NCI-H2196 (cell line): ENCODE measurements at regions not wholly inside any gene's neighbourhood (a gene's known extent, or its start where the extent isn't known, plus 50 kb on each side); places are given as distances from the start of the nearest gene placed in this dataset.

Experiments used
- DNase-seq: peaks from one replicate; lab custom pipeline; 2025; ENCODE audit not compliant: unreplicated experiment; lab: John Stamatoyannopoulos, UW

DNA sequence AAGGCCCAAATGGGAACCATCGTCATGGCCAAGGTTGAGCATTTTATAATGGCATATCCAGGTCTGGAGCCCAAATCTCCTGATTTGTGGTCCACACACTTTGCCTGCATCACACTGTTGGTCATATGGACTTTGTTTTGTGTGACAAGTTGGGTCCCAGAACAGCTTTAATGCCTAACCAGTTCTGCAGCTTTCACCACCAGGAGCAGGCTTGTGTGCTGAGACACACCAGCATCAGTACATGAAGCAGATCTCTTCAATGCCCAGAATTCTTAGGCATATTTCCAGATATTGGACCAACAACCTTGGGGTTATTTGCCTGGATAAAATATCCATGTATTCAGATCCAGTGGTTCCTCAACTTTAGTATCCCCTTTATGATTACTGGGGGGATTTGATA, 371.3 kb downstream of the FBXW7 start:
- no peak for DNase-seq

DNA sequence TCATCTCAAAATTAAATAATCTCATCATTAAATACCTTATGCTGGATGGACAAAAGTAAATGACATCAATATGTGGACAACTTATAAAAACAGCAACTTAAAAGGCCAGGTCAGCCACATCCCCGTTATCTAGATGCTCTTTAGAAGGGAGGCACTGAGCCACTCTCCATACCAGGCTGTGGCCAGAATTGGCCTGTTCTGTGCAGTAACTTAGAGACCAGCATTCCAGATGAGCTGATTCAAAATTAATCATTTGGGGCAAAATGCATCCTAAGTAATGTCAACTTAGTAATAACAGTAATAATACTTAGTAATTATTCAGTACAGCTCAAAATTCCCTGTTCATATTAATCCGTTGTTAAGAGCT, 373.6 kb downstream of the FBXW7 start:
- no peak for DNase-seq

DNA sequence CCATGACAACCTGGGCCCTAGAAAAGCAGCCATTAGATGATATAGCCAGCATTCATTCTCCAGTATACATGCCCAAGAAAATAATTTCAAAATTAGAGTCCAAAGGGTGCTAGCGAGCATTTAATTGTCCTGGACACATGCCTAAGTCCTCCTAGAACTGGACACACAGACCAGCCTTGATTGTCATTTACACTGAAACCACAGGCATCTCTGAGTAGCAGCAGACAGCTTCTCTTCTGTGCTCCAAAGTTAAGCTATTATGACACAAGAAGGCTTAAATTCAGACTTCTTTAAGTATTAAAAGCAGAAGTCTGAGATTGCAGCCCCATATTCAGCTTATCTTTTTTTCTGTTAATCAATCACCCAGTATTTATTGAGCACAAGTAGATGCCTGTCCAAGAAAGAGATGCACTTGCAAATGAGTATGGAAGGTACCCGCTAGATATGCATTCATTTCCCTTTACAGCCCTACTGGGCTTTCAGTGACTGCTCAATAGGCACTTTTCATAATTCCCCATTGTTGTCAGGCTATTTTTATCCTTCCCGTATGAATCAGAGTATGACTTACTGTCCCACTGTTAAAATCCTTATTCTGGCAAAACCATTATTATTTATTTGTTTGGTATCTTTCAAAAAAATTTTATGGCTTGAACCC, 374.1 kb downstream of the FBXW7 start:
- no peak for DNase-seq

DNA sequence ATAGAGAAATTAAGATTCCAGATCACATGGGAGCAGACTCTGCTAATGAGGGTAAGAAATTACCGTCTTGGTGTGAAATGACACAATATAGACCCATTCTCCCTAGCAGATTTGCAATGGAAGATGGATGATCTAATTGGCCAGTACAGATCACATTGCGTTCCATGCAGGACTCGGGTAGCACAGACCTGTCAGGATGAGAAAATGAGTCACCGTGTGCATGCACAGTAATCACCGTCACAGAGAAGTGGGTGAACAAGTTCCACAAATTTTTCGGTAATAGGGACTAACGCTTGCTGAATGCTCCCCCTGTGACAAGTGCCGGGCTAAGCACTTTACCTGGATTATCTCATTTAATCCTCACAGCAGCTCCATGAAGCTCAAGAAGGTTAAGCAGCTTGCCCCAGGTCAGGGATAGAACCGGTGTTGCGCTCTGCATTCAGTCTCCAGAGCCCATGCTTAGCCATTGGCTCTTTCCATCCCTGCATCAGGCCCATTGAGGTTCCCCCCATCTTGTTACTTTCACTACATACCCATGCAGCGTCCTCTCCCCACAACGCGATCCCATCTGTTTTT, 375.6 kb downstream of the FBXW7 start:
- DNase-seq = no peak

DNA sequence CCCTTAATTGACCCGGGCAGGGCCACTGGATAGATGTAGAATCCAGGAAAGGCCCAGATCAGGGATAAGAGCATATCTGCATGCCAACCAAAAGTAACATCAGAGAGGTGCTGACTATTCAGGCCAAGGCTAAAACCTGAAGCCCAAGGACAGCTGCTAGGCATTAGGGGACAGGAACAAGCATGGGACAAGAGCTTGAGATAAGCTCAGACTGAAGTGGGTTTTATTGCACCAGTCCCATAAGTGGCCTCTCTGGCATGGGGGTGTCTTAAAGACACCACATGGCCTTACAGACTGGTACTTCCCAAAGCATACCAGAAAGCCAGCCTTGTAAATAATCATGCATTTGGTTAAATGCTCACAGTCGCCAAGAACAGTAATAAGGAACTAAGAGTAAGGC, 376.1 kb downstream of the FBXW7 start:
- no peak for DNase-seq

DNA sequence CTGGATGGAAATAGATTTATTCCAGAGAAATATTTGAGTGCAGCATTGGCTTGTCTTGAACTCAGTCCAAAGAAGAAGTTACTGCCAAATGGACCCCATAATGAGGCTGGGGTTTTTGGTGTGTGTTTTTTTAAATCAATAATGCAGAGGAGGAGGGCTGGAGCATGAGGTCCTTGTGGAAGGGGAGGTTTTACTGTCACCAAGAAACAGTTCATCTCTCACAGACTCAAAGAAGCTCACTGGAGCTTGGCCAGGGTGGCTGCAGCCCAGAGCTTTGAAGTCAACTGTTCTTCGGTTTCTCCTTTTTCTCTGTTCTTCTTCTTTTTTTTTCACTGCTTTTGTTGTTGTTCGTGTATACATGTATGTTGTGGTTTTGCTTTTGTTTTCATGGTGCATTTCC, 377.7 kb downstream of the FBXW7 start:
- no peak for DNase-seq

DNA sequence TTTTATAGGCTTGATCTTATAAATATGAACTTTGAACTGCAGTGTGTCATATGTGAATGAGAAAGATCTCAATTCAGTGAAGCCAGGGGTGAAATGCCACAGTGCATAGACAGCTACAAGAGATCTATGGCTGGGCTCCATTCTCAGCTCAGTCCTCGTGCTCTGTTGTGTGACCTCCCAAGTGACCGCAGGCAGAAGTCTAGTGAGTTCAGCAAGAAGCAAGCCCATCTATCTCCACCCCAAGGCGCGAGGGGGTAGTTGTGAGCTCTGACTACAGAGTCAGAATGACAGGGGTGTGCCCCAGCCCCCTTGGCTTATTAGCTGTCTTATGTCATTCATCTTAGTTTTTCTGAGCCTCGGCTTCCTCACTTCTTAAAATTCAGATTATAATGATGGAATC, 378.3 kb downstream of the FBXW7 start:
- DNase-seq = no peak

DNA sequence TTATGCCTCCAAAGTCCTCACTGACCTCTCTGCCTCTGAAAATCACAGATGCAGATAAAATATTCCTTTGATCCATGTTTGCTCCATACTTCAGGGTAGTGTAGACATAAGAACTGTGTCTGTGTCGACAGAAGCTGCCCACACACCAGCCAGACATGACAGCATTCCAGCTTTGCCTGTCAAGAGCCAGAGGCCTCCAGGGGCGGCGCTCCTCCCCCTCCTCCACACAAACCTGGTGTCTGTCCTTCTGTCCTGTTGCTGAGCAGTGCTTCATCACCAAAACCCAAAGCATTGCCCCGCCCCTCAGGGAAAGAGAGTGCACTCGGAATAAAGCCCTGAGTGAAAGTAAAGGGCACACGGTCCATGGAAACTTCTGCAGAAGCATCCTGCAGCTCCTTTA, 379.4 kb downstream of the FBXW7 start:
- no peak for DNase-seq

DNA sequence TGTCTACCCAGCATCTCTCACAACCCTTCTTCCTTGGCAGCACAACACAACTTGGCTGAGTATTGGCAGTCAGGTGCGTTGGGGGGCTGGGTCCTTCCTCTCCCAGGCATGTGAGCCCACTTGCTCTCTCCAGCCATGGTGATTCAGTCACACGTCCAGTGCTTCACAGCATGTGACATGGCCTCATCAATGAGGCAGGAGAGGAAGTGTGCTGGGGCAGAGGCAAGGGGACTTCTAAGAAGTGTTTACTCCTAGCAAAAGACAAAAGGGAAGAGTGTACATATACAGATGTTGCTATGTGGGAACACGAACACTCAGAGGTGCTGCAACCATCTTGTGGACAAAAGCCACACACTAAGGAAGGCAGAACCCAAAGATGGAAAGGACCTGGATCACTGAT, 380.8 kb downstream of the FBXW7 start:
- DNase-seq = no peak

DNA sequence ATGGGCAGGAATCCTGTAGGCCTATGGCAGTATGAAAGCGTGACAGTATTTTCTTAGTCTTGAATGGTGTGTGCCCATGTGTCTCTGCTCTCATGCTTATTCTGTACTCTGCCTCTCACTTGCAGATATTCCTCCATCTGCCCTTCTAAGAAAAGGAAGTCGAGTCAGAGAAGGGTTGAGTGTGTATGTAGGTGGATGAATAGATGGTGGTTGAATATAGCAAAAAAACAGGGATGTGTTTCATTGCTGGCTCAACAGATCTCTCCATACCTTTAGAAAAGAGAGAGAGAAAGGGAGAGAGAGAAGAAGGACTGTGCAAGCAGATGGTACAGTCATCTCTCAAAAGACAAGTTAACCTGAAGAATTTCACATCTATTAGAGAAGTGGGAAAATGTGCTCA, 381.5 kb downstream of the FBXW7 start:
- DNase-seq = no peak

DNA sequence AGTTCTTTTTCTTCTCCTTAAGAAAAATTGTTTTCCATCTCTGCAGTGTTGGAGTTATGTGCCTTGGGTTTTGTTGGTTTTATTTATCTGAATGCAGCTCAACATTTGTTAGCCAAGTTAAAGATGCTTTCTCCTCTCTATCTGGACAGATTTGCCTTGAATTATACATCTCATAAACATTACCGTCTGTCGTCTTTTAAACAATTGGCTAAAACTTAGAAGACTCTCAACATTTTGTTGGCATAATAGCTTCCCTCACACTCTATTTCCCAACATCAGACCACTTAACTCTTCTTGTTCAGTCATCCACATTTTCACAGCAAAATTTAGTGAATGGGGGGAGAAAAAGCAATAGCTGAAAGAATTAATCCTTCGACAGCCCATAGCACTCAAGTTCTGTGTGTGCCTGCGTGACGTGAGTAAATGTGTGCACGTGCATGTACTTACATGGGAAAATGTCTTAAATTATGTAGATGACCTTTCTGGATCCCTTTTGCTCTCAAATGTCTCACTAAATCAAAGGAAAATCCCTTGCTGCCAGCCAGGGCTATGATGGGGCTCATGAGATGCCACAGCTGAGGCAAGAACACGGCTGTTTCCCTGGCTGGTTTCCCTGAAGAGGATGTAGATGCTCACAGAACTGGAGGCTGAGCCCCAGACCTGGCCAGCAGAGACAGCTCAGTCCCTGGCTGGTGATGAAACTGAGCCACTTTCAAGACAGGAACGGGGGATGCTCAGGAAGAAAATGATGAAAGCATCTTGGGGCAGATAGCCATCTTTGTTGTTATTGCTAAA, 382.2 kb downstream of the FBXW7 start:
- no peak for DNase-seq

DNA sequence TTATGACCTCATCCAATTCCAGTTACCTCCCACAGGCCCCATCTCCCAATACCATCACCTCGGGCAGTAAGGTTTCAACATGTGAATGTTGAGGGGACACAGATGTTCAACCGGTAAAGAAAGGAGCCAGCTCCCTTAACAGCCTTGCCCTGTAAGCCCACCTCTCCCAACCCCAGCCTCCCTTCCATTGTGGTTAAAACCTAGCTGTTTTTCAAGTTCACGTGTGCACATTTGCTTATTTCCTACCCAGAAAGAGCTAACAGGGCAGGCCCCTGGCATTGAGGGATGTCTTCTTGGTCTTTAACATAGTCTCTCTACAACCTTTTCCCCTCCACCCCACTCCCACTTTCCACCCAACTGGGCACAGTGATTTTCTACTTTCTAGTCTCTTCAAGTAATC, 385.7 kb downstream of the FBXW7 start:
- no peak for DNase-seq

DNA sequence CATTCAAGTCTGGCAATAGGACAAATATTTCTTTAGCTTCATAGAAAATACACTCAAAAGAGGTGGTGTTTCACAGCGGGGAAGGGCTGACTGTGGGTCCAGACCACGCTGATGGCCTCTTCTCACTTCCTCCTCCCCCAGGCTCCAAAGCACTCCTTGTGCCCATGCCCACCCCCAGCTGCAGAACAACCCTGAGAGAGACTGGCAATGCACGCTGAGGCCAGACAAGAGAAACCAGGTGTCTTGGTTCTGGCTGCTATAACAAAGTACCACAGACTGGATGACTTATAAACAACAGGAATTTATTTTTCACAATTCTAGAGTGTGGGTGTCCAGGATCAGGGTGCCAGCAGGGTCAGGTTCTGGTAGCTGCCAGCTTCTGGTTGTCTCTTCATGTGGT, 386.1 kb downstream of the FBXW7 start:
- no peak for DNase-seq

DNA sequence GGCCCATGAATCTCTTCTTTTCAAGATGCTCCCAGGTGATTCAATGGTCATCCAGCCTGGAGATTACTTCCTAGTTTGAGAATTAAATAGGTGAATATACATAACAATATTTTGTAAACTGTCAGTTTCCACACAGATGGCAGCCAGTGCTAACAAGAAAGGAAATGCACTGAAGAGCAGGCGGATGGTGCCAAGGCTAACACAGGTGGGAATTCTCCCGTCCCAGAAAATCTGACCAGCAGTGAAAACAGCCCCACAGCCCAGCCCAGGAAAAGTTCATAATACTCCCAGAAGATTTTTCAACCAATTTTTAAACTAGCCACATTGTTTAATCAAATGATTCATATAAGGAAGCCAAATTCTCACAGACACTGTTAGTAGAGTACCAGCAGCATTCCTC, 387.2 kb upstream of the GATB start:
- no peak for DNase-seq

DNA sequence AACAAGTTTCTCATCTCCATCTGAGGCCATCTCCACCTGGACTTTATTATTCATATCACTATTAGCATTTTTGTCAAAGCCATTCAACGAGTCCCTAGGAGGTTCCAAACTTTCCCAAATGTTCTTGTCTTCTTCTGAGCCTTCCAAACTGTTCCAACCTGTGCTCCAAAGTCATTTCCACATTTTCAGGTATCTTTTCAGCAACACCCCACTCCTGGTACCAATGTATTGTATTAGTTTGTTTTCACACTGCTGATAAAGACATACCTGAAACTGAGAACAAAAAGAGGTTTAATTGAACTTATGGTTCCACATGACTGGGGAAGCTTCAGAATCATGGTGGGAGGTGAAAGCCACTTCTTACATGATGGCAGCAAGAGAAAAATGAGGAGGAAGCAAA, 385.4 kb upstream of the GATB start:
- DNase-seq = no peak

DNA sequence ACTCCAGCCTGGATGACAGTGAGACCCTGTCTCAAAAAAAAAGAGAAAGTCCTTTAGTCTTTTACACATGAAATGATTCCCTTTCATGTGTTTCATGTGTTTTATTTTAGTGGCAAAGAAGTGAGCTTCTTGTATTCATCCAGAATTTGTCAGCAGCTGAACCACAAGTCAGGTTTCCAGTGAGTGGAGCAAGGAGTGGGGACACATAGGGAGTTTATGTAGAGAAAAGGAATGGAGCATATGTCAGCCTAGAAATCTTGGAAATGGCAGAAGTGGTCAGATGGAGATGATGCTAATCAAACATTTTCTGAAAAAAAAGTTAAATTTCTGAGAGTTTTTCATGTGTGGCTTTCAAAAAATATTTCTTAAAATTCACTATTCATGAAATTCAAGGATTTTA, 383.0 kb upstream of the GATB start:
- DNase-seq = no peak

DNA sequence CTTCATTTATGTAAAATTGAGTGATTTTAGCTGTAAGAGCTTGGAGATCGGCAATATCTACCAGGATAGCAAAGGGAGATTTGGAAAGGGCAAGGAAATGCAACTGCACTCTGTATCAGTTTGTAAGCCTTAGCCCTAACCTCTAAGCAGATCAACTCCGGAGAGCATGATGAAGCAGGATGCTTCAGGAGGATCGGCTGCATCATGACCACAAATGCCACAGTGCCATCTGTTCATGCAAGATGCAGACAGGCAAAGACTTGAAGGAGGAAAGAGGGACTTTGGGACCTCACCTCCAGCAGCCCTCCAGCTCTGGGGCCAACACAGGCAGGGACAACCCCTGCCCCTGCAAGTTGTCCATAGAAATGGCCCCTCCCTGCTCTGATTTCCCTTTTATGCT, 377.6 kb upstream of the GATB start:
- DNase-seq = no peak

DNA sequence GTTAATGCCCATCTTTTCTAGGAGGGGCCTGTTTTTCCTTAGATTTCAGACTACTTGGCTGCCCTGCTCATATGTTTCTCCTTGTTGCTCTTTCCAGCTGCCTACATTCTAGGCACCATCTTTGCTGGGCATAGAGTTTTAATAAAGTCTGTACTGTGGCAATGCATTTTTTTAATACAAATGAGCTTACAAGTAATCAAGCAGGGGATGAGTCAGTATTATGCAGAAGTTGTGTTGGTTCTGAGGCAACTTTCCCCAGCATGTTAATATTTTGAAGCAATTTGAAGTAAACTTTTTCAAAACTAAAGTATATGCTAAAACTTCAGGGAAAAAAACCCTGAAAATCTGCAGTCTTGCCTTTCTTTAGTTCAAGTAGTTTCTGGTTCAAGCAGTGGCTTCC, 372.0 kb upstream of the GATB start:
- no peak for DNase-seq

DNA sequence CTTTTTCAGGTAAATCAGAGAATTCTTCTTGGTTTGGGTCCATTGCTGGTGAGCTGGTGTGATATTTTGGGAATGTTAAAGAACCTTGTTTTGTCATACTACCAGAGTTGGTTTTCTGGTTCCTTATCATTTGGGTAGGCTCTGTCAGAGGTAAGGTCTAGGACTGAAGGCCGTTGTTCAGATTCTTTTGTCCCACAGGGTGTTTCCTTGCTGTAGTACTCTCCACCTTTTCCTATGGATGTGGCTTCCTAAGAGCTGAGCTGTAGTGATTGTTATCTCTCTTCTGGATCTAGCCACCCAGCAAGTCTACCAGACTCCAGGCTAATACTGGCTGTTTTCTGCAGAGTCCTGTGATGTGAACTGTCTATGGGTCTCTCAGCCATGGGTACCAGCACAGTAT, 367.5 kb upstream of the GATB start:
- DNase-seq = no peak

DNA sequence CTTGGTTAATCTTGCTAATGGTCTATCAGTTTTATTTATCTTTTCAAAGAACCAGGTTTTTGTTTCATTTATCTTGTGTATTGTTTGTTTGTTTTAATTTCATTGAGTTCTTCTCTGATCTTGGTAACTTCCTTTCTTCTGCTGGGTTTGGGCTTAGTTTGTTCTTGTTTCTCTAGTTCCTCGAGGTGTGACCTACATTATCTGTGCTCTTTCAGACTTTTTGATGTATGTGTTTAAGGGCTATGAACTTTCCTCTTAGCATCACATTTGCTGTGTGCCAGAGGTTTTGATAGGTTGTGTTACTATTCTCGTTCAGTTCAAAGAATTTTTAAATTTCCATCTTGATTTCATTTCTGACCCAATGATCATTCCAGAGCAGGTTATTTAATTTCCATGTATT, 365.4 kb upstream of the GATB start:
- no peak for DNase-seq

DNA sequence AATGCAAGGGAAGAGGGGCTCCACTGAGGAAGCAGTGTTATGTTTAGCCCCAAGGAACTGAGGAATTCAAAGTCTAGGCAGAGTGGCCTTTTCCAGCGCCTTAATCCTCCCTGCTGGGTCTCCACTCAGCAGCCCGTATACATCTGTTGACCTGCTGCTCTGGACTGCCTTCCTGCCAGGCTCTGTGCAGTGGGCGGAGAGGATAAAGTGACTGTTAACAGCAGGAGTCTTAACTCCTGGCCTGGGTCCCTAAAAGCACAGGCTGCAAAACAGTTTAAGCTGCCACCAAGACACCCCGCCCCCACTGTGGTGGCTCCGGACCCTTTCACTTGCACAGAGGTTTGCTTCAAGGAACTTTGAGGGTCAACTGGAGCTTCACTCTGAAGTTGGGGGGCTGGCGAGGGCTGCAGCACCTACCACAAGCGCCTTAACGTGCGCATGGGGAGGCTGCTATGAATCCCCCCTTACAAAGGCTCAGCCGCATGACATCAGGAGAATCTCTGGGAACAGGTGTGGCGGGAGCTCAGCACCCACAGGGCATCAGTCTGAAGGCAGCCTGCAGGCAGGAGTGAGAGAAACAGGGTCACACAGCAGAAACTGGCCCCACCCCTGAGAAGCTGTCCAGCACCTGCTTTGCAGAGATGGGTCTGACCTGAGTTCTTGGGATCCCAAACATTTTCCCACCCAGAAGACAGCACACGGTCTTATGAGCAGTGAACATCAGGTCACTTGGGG, 358.2 kb upstream of the GATB start:
- no peak for DNase-seq

DNA sequence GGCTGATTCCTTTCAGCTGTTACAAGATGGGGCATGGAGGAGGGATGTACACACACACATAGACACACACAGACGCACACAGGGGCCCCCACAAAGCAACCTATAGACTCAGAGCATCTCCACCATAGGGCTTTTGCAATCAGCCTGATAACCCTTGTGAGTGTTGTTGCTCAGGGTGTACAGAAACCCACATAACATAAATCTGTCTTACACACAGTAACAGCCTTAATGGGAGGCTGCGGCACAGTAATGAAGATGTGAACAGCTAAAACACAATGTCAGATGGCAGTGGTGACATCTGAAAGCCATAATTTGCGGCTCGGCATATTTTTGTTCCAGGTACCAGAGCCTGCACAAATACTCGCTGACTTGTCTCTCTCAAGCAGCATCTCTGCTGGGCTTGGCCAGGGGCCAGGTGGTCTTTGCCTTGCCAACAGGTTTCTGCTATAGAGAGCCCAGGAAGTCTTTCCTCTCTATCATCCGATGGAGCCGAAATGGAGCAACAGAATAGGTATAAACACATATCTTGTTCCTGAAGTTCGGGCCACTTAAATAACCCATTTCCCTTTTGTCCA, 357.2 kb upstream of the GATB start:
- DNase-seq = no peak
